OCI-LY7 (cell line): ENCODE measurements at regions not wholly inside any gene's neighbourhood (a gene's known extent, or its start where the extent isn't known, plus 50 kb on each side); places are given as distances from the start of the nearest gene placed in this dataset.

Source experiments
- EZH2phosphoT487 ChIP-seq: fragments of 200-600 bp; sonication (generic); IDR thresholded peaks from 2 replicates; pipeline ENCODE4 v1.6.1; 2018; ENCODE audit warnings: low read depth, borderline replicate concordance, mild to moderate bottlenecking, mixed run types, antibody characterized with exemption, low read length, moderate library complexity, mixed read lengths
- TF ChIP-seq, protein P1 (sequence below): fragments of 200-600 bp; sonication (generic); conservative IDR thresholded peaks from 2 replicates; pipeline ENCODE4 v1.5.1; 2014; ENCODE audit warnings: mild to moderate bottlenecking, antibody characterized with exemption, low read length, moderate library complexity, mixed read lengths

DNA sequence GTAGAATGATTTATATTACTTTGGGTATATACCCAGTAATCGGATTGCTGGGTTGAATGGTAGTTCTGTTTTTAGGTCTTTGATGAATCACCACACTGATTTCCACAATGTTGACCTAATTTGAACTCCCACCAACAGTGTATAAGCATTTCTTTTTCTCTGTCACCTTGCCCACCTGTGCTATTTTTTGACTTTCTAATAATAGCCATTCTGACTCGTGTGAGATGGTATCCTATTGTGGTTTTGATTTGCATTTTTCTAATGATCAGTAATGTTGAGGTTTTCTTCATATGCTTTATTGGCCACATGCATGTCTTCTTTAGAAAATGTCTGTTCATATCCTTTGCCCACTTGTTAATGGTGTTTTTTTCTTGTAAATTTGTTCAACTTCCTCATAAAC, 340.8 kb downstream of the PLOD2 start:
- TF ChIP-seq, protein P1, sequence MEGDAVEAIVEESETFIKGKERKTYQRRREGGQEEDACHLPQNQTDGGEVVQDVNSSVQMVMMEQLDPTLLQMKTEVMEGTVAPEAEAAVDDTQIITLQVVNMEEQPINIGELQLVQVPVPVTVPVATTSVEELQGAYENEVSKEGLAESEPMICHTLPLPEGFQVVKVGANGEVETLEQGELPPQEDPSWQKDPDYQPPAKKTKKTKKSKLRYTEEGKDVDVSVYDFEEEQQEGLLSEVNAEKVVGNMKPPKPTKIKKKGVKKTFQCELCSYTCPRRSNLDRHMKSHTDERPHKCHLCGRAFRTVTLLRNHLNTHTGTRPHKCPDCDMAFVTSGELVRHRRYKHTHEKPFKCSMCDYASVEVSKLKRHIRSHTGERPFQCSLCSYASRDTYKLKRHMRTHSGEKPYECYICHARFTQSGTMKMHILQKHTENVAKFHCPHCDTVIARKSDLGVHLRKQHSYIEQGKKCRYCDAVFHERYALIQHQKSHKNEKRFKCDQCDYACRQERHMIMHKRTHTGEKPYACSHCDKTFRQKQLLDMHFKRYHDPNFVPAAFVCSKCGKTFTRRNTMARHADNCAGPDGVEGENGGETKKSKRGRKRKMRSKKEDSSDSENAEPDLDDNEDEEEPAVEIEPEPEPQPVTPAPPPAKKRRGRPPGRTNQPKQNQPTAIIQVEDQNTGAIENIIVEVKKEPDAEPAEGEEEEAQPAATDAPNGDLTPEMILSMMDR = no peak
- TF ChIP-seq EZH2phosphoT487 = no peak
